ENCODE measurements at regions not wholly inside any gene's neighbourhood (a gene's known extent, or its start where the extent isn't known, plus 50 kb on each side); places are given as distances from the start of the nearest gene placed in this dataset.

DNA sequence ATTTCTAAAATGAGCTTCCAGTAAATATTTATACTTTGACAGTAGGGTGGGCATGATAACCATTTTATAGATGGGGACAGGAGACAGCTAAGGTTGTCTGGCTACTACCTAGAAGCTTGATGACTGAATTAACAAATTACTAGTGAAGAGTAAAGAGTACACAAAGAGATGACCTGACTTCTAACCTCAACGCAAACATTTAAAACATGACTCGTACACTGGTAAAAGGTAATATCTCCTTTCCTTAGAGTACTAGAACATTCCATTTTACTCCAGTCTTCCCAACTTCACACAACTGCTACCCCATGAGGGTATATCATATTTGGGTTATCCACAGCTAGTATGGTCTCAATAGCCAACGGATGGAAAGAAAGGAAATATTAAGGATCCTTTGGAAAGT, 258.9 kb downstream of the FOXO1 start:
- TF ChIP-seq, protein P1, sequence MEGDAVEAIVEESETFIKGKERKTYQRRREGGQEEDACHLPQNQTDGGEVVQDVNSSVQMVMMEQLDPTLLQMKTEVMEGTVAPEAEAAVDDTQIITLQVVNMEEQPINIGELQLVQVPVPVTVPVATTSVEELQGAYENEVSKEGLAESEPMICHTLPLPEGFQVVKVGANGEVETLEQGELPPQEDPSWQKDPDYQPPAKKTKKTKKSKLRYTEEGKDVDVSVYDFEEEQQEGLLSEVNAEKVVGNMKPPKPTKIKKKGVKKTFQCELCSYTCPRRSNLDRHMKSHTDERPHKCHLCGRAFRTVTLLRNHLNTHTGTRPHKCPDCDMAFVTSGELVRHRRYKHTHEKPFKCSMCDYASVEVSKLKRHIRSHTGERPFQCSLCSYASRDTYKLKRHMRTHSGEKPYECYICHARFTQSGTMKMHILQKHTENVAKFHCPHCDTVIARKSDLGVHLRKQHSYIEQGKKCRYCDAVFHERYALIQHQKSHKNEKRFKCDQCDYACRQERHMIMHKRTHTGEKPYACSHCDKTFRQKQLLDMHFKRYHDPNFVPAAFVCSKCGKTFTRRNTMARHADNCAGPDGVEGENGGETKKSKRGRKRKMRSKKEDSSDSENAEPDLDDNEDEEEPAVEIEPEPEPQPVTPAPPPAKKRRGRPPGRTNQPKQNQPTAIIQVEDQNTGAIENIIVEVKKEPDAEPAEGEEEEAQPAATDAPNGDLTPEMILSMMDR (IDR thresholded peaks at IDR 0.05): no peak
- intact Hi-C loops (cut with DNase I, micrococcal nuclease): no loop called here
- no peaks in the 10 kb centered on the region for H3K9me3 ChIP-seq
- ATAC-seq (no peak), DNase-seq (no peak)
- no peak overlapping the region for H3K4me3 ChIP-seq
- H3K4me1 ChIP-seq (ENCODE audit: low read depth): peaks cover 8% of the 10 kb centered on the region
- H3K36me3 ChIP-seq (ENCODE audit: low read depth): no peaks in the 10 kb centered on the region

DNA sequence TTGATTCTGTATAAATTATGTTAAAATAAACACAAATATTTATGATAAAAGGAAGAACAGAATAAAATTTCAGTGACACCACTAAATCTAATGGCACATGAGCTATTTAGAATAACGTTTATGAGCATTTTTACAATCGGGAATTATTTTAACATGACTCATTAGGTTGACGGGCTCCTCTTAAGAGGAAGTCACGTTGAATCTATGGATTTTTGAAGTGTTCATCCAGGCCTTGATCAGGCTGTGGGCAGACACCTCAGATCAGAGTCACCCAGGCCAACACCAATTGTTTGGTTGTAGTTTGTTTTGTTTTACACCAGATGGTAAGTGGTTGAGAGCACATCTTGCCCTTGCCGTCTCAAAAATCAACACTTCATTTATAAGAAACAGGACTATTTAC, 257.8 kb downstream of the FOXO1 start:
- H3K9me3 ChIP-seq: no peaks in the 10 kb centered on the region
- DNase-seq (no peak), ATAC-seq (peak; percentile 55)
- peaks cover under 1% of the 10 kb centered on the region for H3K4me1 ChIP-seq (ENCODE audit: low read depth)
- no peaks in the 10 kb centered on the region for H3K36me3 ChIP-seq (ENCODE audit: low read depth)
- intact Hi-C loops (cut with DNase I, micrococcal nuclease): no loop called here
- H3K4me3 ChIP-seq: no peak overlapping the region
- TF ChIP-seq, protein P1 (IDR thresholded peaks at IDR 0.05): no peak

DNA sequence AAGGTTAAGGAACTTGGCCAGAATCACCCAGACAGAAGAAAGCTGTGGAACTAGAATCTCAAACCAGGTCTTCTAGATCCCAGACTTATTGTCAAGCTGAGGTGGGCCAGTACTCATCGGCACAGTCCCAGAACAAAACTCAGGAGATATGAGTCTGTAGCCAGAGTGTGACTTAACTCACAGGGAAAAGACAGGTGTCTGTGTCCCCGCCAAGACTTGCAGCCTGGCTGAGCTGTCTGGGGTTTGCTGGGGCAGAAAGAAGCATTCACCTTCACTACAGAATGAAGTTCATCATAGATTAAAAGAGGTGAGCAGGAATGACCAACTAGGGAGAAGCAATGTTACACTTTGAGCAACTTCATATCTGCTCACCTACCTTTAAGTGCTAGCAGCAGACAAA, 257.2 kb downstream of the FOXO1 start:
- TF ChIP-seq, protein P1 (IDR thresholded peaks at IDR 0.05): no peak
- DNase-seq: no peak
- no peaks in the 10 kb centered on the region for H3K36me3 ChIP-seq (ENCODE audit: low read depth)
- no peak overlapping the region for H3K4me3 ChIP-seq
- no peak for ATAC-seq
- H3K9me3 ChIP-seq: no peaks in the 10 kb centered on the region
- H3K4me1 ChIP-seq (ENCODE audit: low read depth): no peaks in the 10 kb centered on the region
- intact Hi-C loops (cut with DNase I, micrococcal nuclease): no loop called here

DNA sequence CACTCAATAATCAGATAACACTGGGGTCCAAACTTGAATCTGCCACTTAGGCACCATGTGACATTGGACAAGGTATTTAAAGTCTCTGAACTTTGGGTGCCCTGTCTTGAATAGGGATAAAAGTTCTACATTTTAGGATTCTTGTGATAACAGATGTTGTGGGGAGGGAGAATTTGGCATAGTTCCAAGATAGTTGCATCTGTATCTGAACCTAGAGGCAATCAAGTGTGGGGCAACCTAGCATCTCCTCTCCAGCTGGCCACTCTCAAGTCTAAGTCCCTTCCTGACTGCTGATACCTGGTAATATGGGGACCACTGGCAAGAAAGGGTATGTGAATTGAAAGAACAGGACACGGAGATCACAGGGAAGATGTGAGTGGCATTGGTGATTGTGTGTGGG, 256.1 kb downstream of the FOXO1 start:
- ATAC-seq (no peak), DNase-seq (no peak)
- no peaks in the 10 kb centered on the region for H3K36me3 ChIP-seq (ENCODE audit: low read depth)
- no peaks in the 10 kb centered on the region for H3K9me3 ChIP-seq
- intact Hi-C loops (cut with DNase I, micrococcal nuclease): no loop called here
- H3K4me1 ChIP-seq (ENCODE audit: low read depth): no peaks in the 10 kb centered on the region
- TF ChIP-seq, protein P1 (IDR thresholded peaks at IDR 0.05): no peak
- no peak overlapping the region for H3K4me3 ChIP-seq

DNA sequence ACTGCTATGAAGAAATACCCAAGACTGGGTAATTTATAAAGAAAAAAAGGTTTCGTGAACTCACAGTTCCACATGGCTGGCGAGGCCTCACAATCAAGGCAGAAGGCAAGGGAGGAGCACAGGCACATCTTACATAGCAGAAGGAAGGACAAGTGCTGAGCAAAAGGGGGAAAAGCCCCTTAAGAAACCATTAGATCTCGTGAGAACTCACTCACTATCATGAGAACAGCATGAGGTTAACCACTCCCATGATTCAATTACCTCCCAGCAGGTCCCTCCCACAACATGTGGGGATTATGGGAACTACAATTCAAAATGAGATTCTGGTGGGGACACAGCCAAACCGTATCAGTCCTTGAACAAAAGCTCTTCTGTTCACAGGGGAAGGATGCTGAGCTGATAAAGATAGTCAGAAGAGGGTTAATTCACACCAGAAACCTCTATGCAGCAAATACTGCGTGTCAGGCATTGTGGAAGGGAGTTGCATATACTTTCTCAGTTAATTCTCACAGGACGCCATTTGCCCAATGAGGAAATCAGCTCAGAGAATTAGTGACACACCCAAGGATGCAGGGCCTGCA, 246.2 kb downstream of the FOXO1 start:
- TF ChIP-seq, protein P1 (IDR thresholded peaks at IDR 0.05): no peak
- intact Hi-C loops (cut with DNase I, micrococcal nuclease): no loop called here
- DNase-seq: no peak
- no peak overlapping the region for H3K4me3 ChIP-seq
- no peaks in the 10 kb centered on the region for H3K9me3 ChIP-seq
- no peaks in the 10 kb centered on the region for H3K36me3 ChIP-seq (ENCODE audit: low read depth)
- no peaks in the 10 kb centered on the region for H3K4me1 ChIP-seq (ENCODE audit: low read depth)
- no peak for ATAC-seq

All from mucosa of descending colon (tissue), 3 donors.